ENCODE measurements at regions not wholly inside any gene's neighbourhood (a gene's known extent, or its start where the extent isn't known, plus 50 kb on each side); places are given as distances from the start of the nearest gene placed in this dataset.
"Not testable (repeated sequence)": the region's sequence is repeated elsewhere in the genome, so short reads cannot be mapped to it uniquely, and the experiment has no call there.

- no peak for DNase-seq
Measured at GRCh38 chr2:236777408-236777807, 207.8 kb downstream of the ACKR3 start.

GRCh38 chr2:236781933-236782816, 212.6 kb downstream of the ACKR3 start:
- no peak for DNase-seq

GRCh38 chr2:236782938-236783337, 213.3 kb downstream of the ACKR3 start:
- no peak for DNase-seq

GRCh38 chr2:236783417-236784020, 213.9 kb downstream of the ACKR3 start:
- no peak for DNase-seq

- DNase-seq: no peak
Measured at GRCh38 chr2:236785611-236786057, 216.0 kb downstream of the ACKR3 start.

GRCh38 chr2:236786751-236787150, 217.1 kb downstream of the ACKR3 start:
- DNase-seq: no peak

GRCh38 chr2:236787376-236787775, 217.8 kb downstream of the ACKR3 start:
- DNase-seq: not testable (repeated sequence)

- no peak for DNase-seq
Measured at GRCh38 chr2:236787885-236788284, 218.3 kb downstream of the ACKR3 start.

- no peak for DNase-seq
Measured at GRCh38 chr2:236790963-236791362, 221.3 kb downstream of the ACKR3 start.

- no peak for DNase-seq
Measured at GRCh38 chr2:236793023-236794011, 223.7 kb downstream of the ACKR3 start.

- no peak for DNase-seq
Measured at GRCh38 chr2:236794176-236794957, 224.7 kb downstream of the ACKR3 start.

GRCh38 chr2:236795169-236795860, 225.7 kb downstream of the ACKR3 start:
- no peak for DNase-seq

GRCh38 chr2:236795861-236796219, 226.2 kb downstream of the ACKR3 start:
- DNase-seq: no peak

- DNase-seq: no peak
Measured at GRCh38 chr2:236796236-236796635, 226.6 kb downstream of the ACKR3 start.

- DNase-seq: no peak
Measured at GRCh38 chr2:236797411-236797810, 227.8 kb downstream of the ACKR3 start.

GRCh38 chr2:236798491-236798890, 228.9 kb downstream of the ACKR3 start:
- no peak for DNase-seq

- no peak for DNase-seq
Measured at GRCh38 chr2:236799391-236800026, 229.9 kb downstream of the ACKR3 start.

- no peak for DNase-seq
Measured at GRCh38 chr2:236802862-236803261, 233.2 kb downstream of the ACKR3 start.

- no peak for DNase-seq
Measured at GRCh38 chr2:236803621-236804020, 234.0 kb downstream of the ACKR3 start.

GRCh38 chr2:236805800-236806531, 236.3 kb downstream of the ACKR3 start:
- no peak for DNase-seq
